GM12873 (cell line): ENCODE measurements at regions not wholly inside any gene's neighbourhood (a gene's known extent, or its start where the extent isn't known, plus 50 kb on each side); places are given as distances from the start of the nearest gene placed in this dataset.

Experiments used
- CTCF ChIP-seq: IDR thresholded peaks from 2 replicates; pipeline ENCODE4 v1.5.1; 2012; ENCODE audit warnings: low read depth, mild to moderate bottlenecking, moderate library complexity, low read length, control low read depth; ENCODE audit not compliant: insufficient read depth; ENCODE audit errors: missing control alignments

DNA sequence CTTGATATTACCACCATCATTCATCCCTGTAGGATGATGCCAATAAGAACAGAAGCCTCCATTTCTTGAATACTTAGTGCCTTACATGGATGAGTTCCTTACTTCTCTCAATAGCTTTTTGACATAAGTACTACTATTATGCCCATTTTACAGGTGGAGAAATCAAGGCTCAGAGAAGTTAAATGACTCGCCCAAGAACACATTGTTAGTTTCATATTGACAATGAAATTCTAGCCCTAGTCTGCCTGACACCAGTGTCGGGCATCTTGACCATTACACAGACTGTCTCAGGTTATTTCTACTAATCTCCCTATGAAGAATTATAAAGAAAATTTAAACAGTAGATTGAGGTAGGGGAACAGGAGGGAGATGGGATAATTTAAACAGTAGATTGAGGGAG, 52.5 kb upstream of the ARL8B start:
- no peak for TF ChIP-seq CTCF

- TF ChIP-seq CTCF = no peak
Measured at GRCh38 chr3:5071061-5071460, 51.0 kb upstream of the ARL8B start.

DNA sequence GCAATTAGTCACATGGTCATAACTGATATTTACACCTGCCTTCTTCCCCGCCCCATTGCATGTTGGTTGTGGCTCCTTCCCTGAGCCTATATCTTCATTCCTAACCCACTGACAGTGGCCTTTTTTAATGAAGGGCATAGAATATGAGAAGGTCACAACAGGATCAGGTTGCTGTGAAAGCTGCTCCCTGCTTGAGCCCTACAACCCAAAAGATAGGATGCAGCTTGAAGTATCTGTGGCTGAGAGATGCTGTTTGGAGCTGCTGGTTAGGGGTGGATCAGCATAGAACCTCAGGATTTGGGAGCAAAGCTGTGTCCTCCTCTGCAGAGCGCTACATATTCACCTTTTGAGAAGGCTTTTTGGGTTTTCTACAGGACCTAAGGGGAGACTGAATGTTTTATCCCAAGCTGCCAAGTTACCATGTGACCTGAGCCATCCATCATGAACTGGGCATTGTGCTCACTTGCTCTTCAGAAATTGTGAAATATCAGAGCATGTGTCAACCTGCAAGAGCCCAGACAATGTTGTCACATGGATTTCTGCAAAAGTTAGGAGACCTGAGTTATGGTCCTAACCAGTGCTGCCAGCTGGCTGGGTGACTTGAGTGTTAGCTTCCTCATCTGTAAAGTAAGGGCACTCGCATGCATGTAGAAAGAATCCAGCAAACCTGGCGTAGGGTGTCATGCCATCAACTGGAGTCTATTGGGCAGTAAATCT, 49.8 kb upstream of the ARL8B start:
- TF ChIP-seq CTCF = no peak
